ENCODE measurements at regions not wholly inside any gene's neighbourhood (a gene's known extent, or its start where the extent isn't known, plus 50 kb on each side); places are given as distances from the start of the nearest gene placed in this dataset.

GRCh38 chr7:115094163-115094562, 172.3 kb downstream of the MDFIC start:
- Histone ChIP-seq H2BK12ac (ENCODE audit: low read depth, low read length) (no peak overlapping the region), H3K4me3 (ENCODE audit: extremely low read depth in 1 of 4, insufficient read depth in 2 of 4, low read depth in 3 of 4, low read length in 4 of 4) (no peak overlapping the region), H3K14ac (ENCODE audit: insufficient read length) (no peak overlapping the region), H3K9me3 (ENCODE audit: insufficient read depth in 2 of 2, low read depth in 1 of 2, low read length in 1 of 2) (no peaks in the 10 kb centered on the region), H3K23ac (ENCODE audit: insufficient read length) (no peak overlapping the region), H4K8ac (ENCODE audit: extremely low read depth, insufficient read depth, low read length) (no peak overlapping the region), H3K27ac (ENCODE audit: low read depth, low read length) (no peak overlapping the region), H3K4me1 (replicated peaks in 1 of 4; ENCODE audit: control insufficient read depth in 3 of 4, insufficient read depth in 4 of 4, low read length in 3 of 4) (peaks cover 0 to 5% (median 2%) of the 10 kb centered on the region in 4 experiments; a peak in 3 of 7 replicates), H4K91ac (replicated peaks; ENCODE audit: insufficient read length, low read length) (no peak overlapping the region), H3K56ac (replicated peaks; ENCODE audit: insufficient read length, low read depth, low read length) (no peak overlapping the region), H4K20me1 (replicated peaks in 1 of 2; ENCODE audit: control insufficient read depth in 1 of 2, insufficient read depth in 2 of 2, low read length in 2 of 2) (no peaks in the 10 kb centered on the region), H3K79me1 (ENCODE audit: low read depth, low read length) (no peaks in the 10 kb centered on the region), H2BK5ac (ENCODE audit: low read depth, low read length) (no peak overlapping the region), H2BK15ac (ENCODE audit: low read length) (no peak overlapping the region), H3K27me3 (replicated peaks in 1 of 4; ENCODE audit: control insufficient read depth in 3 of 4, extremely low read depth in 1 of 4, insufficient read depth in 3 of 4, low read length in 3 of 4) (no peaks in the 10 kb centered on the region), H4K5ac (ENCODE audit: insufficient read length, low read depth, low read length) (no peak overlapping the region), H3K23me2 (ENCODE audit: low read depth, low read length) (no peaks in the 10 kb centered on the region), H3K18ac (ENCODE audit: extremely low read depth, low read length) (no peak overlapping the region), H3K36me3 (ENCODE audit: control insufficient read depth in 2 of 4, insufficient read depth in 4 of 4, low read length in 3 of 4) (no peaks in the 10 kb centered on the region), H3K4ac (replicated peaks; ENCODE audit: insufficient read length, low read depth, low read length) (no peak overlapping the region), H2BK20ac (ENCODE audit: low read length) (no peak overlapping the region), H3K4me2 (ENCODE audit: insufficient read depth in 1 of 2, low read depth in 2 of 2, low read length in 2 of 2) (no peak overlapping the region), H2AFZ (ENCODE audit: low read length) (no peak overlapping the region; the same call in 1 of the 2 replicates), H3K9ac (replicated peaks in 1 of 4; ENCODE audit: extremely low read depth in 1 of 4, low read depth in 3 of 4, low read length in 3 of 4) (no peak overlapping the region), H2AK5ac (ENCODE audit: low read depth, low read length) (no peak overlapping the region), H3K79me2 (ENCODE audit: control insufficient read depth in 1 of 2, insufficient read depth in 2 of 2, low read length in 2 of 2) (no peaks in the 10 kb centered on the region), H2BK120ac (replicated peaks; ENCODE audit: low read depth, low read length) (no peak overlapping the region)
- no peak for DNase-seq (ENCODE audit: low read depth in 1 of 2, low spot score in 2 of 2)
- 92% methylated on average over 4 of the region's 4 CpGs; no CpG with 5 or more reads in 1 of the 2 experiments for WGBS, 2 experiments (ENCODE audit: extremely low coverage in 1 of 2, insufficient coverage in 1 of 2, insufficient read length in 1 of 2, insufficient replicate concordance in 2 of 2, low coverage in 1 of 2, low lambda C conversion rate in 2 of 2, missing lambda C conversion rate in 1 of 2)
- ChIA-PET POLR2A (ENCODE audit: partially characterized antibody) (no interaction called here), CTCF (ENCODE audit: partially characterized antibody) (interaction anchor here (0.9 kb wide), 2 partner anchors 50 to 123 kb away, joined by 3 read pairs; no protein-coding TSS in a partner anchor)
- no peak for FAIRE-seq
- no peak for TF ChIP-seq CREB1 (IDR thresholded peaks at IDR 0.05)
- no peak for TF ChIP-seq BRCA1 (IDR thresholded peaks at IDR 0.05; ENCODE audit: low read depth, low read length)
- no peak for TF ChIP-seq CHD2 (IDR thresholded peaks at IDR 0.05; ENCODE audit: low read length)
- TF ChIP-seq NRF1 (IDR thresholded peaks at IDR 0.05; ENCODE audit: low read depth, low read length), result no peak
- no peak for TF ChIP-seq RAD21 (IDR thresholded peaks at IDR 0.05 in 1 of 2, conservative IDR thresholded peaks at IDR 0.05 in 1 of 2; ENCODE audit: low read depth in 2 of 2, low read length in 2 of 2)
- no peak for TF ChIP-seq HDAC2 (IDR thresholded peaks at IDR 0.05; ENCODE audit: borderline replicate concordance in 1 of 2, low read depth in 2 of 2, low read length in 2 of 2)
- TF ChIP-seq ZNF274 (IDR thresholded peaks at IDR 0.05; ENCODE audit: borderline replicate concordance, extremely low read depth, low read length), result no peak
